ENCODE measurements at regions not wholly inside any gene's neighbourhood (a gene's known extent, or its start where the extent isn't known, plus 50 kb on each side); places are given as distances from the start of the nearest gene placed in this dataset.

DNA sequence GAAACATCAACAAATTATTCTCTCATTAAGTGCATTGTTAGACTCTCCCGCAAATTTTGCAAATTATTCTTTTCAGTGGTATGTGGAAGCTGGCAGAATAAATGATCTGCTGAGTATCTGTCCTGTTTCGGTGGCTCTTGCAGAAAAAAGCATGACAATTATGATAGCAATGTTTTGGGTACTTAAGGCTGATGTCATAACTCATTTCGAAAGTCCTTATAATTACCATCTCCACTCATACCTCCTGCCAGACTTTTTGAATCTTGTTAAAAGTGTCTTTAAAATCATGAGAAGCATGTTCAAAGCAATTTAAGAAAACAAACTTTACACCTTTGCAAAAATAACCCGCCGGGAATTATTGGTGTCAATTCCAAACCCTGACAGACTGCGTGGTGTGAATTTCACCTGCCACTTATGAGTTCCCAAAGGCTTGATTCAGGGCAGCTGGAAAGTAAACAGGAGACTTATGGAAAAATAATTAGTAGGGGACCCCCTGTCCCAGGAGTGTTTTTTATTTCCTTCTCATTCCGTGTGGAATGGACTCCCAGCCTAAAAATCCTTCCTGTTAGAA, 87.6 kb upstream of the E2F3 start:
- Mint-ChIP-seq H3K4me1 (no peaks in the 10 kb centered on the region), H3K27ac (no peak overlapping the region), H3K27me3 (ENCODE audit: low read depth) (no peaks in the 10 kb centered on the region), H3K4me3 (no peak overlapping the region), H3K36me3 (peaks cover 3% of the 10 kb centered on the region; the same call in 1 of the 2 replicates), H3K9me3 (peaks cover 10% of the 10 kb centered on the region)
- no peak for DNase-seq (ENCODE audit: low spot score)
- ChIA-PET CTCF (interaction anchor here (0.9 kb wide), 1 partner anchor 187 kb away, joined by 3 read pairs; no protein-coding TSS in a partner anchor), POLR2A (no interaction called here)
- no peak for ATAC-seq
- TF ChIP-seq, protein P1, sequence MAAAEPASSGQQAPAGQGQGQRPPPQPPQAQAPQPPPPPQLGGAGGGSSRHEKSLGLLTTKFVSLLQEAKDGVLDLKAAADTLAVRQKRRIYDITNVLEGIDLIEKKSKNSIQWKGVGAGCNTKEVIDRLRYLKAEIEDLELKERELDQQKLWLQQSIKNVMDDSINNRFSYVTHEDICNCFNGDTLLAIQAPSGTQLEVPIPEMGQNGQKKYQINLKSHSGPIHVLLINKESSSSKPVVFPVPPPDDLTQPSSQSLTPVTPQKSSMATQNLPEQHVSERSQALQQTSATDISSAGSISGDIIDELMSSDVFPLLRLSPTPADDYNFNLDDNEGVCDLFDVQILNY (CRISPR knock-in tag; IDR thresholded peaks at IDR 0.05) = no peak
- TF ChIP-seq GTF2I (CRISPR knock-in tag; conservative IDR thresholded peaks at IDR 0.05) = no peak
- TF ChIP-seq, protein P2, sequence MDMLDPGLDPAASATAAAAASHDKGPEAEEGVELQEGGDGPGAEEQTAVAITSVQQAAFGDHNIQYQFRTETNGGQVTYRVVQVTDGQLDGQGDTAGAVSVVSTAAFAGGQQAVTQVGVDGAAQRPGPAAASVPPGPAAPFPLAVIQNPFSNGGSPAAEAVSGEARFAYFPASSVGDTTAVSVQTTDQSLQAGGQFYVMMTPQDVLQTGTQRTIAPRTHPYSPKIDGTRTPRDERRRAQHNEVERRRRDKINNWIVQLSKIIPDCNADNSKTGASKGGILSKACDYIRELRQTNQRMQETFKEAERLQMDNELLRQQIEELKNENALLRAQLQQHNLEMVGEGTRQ (CRISPR knock-in tag; IDR thresholded peaks at IDR 0.05) = no peak
- no peak for TF ChIP-seq ZNF263 (CRISPR knock-in tag; IDR thresholded peaks at IDR 0.05; ENCODE audit: low read depth)
- TF ChIP-seq, protein P3, sequence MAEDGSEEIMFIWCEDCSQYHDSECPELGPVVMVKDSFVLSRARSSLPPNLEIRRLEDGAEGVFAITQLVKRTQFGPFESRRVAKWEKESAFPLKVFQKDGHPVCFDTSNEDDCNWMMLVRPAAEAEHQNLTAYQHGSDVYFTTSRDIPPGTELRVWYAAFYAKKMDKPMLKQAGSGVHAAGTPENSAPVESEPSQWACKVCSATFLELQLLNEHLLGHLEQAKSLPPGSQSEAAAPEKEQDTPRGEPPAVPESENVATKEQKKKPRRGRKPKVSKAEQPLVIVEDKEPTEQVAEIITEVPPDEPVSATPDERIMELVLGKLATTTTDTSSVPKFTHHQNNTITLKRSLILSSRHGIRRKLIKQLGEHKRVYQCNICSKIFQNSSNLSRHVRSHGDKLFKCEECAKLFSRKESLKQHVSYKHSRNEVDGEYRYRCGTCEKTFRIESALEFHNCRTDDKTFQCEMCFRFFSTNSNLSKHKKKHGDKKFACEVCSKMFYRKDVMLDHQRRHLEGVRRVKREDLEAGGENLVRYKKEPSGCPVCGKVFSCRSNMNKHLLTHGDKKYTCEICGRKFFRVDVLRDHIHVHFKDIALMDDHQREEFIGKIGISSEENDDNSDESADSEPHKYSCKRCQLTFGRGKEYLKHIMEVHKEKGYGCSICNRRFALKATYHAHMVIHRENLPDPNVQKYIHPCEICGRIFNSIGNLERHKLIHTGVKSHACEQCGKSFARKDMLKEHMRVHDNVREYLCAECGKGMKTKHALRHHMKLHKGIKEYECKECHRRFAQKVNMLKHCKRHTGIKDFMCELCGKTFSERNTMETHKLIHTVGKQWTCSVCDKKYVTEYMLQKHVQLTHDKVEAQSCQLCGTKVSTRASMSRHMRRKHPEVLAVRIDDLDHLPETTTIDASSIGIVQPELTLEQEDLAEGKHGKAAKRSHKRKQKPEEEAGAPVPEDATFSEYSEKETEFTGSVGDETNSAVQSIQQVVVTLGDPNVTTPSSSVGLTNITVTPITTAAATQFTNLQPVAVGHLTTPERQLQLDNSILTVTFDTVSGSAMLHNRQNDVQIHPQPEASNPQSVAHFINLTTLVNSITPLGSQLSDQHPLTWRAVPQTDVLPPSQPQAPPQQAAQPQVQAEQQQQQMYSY (CRISPR knock-in tag; IDR thresholded peaks at IDR 0.05) = no peak

DNA sequence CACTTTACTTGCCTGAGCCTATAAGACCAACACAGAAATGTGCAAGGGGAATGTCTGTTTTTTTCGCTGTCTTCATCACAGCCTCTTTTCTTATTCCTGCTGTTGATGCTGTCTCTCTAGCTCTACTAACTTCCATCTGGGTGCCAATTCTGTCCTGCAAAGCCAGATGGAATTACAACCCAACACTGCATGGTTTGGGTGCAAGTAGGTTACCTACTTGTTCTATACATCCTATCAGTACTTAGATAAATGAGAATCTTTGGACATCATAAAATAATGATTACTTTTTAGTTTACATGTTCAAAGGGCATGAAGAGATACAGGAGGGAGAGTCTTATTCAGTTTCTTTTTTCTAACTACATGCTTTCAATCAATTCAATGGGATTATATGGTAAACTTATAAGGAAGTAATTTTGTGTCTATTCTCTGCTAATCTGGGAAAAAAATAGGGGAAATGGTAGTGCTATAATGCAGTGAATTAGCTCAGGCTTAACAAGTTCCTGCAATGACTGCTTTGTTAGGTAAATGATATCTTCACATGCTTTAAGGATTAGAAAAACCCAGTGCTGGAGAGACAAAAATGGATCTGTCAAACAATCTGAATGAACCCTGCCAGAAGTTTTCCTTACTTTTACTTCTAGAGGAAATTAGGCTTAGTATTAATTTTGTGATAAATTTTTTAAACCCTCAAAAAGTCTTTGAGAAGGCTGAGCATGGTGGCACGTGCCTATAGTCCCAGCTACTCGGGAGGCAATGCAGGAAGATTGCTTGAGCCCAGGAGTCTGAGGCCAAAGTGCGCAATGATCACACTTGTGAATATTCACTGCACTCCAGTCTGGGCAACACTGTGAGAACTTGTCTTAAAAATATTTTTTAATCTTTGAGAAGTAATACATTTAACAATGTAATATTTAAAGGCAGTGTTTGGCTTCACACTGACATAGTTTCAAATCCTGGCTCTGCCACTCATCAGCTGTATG, 86.5 kb upstream of the E2F3 start:
- POLR2A ChIA-PET = no interaction called here
- TF ChIP-seq ETV6 (CRISPR knock-in tag; IDR thresholded peaks at IDR 0.05) = no peak
- TF ChIP-seq ELF4 (CRISPR knock-in tag; IDR thresholded peaks at IDR 0.05; ENCODE audit: low read depth) = no peak
- TF ChIP-seq, protein P4, sequence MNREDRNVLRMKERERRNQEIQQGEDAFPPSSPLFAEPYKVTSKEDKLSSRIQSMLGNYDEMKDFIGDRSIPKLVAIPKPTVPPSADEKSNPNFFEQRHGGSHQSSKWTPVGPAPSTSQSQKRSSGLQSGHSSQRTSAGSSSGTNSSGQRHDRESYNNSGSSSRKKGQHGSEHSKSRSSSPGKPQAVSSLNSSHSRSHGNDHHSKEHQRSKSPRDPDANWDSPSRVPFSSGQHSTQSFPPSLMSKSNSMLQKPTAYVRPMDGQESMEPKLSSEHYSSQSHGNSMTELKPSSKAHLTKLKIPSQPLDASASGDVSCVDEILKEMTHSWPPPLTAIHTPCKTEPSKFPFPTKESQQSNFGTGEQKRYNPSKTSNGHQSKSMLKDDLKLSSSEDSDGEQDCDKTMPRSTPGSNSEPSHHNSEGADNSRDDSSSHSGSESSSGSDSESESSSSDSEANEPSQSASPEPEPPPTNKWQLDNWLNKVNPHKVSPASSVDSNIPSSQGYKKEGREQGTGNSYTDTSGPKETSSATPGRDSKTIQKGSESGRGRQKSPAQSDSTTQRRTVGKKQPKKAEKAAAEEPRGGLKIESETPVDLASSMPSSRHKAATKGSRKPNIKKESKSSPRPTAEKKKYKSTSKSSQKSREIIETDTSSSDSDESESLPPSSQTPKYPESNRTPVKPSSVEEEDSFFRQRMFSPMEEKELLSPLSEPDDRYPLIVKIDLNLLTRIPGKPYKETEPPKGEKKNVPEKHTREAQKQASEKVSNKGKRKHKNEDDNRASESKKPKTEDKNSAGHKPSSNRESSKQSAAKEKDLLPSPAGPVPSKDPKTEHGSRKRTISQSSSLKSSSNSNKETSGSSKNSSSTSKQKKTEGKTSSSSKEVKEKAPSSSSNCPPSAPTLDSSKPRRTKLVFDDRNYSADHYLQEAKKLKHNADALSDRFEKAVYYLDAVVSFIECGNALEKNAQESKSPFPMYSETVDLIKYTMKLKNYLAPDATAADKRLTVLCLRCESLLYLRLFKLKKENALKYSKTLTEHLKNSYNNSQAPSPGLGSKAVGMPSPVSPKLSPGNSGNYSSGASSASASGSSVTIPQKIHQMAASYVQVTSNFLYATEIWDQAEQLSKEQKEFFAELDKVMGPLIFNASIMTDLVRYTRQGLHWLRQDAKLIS (CRISPR knock-in tag; IDR thresholded peaks at IDR 0.05; ENCODE audit: borderline replicate concordance) = no peak
- Mint-ChIP-seq H3K4me3 (no peak overlapping the region), H3K4me1 (no peaks in the 10 kb centered on the region), H3K27me3 (ENCODE audit: low read depth) (no peaks in the 10 kb centered on the region), H3K36me3 (peaks cover 3% of the 10 kb centered on the region; the same call in 1 of the 2 replicates), H3K9me3 (peaks cover 16% of the 10 kb centered on the region), H3K27ac (no peak overlapping the region)
- DNase-seq (ENCODE audit: low spot score) (no peak), ATAC-seq (no peak)
- CTCF ChIA-PET = interaction anchor here (0.9 kb wide), 1 partner anchor 188 kb away, joined by 3 read pairs; no protein-coding TSS in a partner anchor

DNA sequence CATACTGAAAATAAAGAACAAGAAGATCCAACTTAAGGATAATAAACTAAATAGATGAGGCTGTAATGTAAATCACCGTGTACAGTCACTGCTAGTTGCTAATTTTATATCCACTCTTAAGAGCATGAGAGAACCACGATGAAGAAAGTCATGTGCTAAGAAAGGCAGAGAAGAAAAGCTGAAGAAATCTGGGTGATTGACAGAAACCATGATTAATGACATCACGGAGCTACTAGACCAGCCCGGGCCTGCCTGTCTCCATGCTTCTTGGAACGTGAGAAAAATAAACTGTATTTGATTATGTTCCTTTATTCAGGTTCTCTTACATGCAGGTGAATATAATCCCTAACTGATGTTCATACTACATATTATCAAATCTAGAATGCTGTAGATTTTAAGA, 84.2 kb upstream of the E2F3 start:
- Mint-ChIP-seq H3K27me3 (ENCODE audit: low read depth) (no peaks in the 10 kb centered on the region), H3K9me3 (peaks cover 23% of the 10 kb centered on the region), H3K4me1 (no peaks in the 10 kb centered on the region), H3K36me3 (peaks cover 6% of the 10 kb centered on the region; the same call in 1 of the 2 replicates), H3K27ac (no peak overlapping the region), H3K4me3 (no peak overlapping the region)
- POLR2A ChIA-PET = no interaction called here
- CTCF ChIA-PET = no interaction called here
- ATAC-seq (no peak), DNase-seq (ENCODE audit: low spot score) (no peak)
- no peak for TF ChIP-seq TEAD4 (CRISPR knock-in tag; IDR thresholded peaks at IDR 0.05)
- TF ChIP-seq JAZF1 (CRISPR knock-in tag; IDR thresholded peaks at IDR 0.05) = no peak
- TF ChIP-seq, protein P5, sequence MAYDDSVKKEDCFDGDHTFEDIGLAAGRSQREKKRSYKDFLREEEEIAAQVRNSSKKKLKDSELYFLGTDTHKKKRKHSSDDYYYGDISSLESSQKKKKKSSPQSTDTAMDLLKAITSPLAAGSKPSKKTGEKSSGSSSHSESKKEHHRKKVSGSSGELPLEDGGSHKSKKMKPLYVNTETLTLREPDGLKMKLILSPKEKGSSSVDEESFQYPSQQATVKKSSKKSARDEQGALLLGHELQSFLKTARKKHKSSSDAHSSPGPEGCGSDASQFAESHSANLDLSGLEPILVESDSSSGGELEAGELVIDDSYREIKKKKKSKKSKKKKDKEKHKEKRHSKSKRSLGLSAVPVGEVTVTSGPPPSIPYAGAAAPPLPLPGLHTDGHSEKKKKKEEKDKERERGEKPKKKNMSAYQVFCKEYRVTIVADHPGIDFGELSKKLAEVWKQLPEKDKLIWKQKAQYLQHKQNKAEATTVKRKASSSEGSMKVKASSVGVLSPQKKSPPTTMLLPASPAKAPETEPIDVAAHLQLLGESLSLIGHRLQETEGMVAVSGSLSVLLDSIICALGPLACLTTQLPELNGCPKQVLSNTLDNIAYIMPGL (CRISPR knock-in tag; IDR thresholded peaks at IDR 0.05) = no peak
- TF ChIP-seq ZNF219 (CRISPR knock-in tag; IDR thresholded peaks at IDR 0.05; ENCODE audit: borderline replicate concordance) = no peak
- TF ChIP-seq, protein P6, sequence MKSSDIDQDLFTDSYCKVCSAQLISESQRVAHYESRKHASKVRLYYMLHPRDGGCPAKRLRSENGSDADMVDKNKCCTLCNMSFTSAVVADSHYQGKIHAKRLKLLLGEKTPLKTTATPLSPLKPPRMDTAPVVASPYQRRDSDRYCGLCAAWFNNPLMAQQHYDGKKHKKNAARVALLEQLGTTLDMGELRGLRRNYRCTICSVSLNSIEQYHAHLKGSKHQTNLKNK (CRISPR knock-in tag; IDR thresholded peaks at IDR 0.05) = no peak
- TF ChIP-seq MXD4 (CRISPR knock-in tag; IDR thresholded peaks at IDR 0.05; ENCODE audit: borderline replicate concordance) = no peak
- TF ChIP-seq, protein P7, sequence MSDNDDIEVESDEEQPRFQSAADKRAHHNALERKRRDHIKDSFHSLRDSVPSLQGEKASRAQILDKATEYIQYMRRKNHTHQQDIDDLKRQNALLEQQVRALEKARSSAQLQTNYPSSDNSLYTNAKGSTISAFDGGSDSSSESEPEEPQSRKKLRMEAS (CRISPR knock-in tag; IDR thresholded peaks at IDR 0.05) = no peak
- TF ChIP-seq ZBTB21 (CRISPR knock-in tag; IDR thresholded peaks at IDR 0.05; ENCODE audit: borderline replicate concordance) = no peak
- TF ChIP-seq ZNF416 (CRISPR knock-in tag; IDR thresholded peaks at IDR 0.05) = no peak
- no peak for TF ChIP-seq ZNF263 (CRISPR knock-in tag; IDR thresholded peaks at IDR 0.05; ENCODE audit: low read depth)
- no peak for TF ChIP-seq NR3C1 (CRISPR knock-in tag; conservative IDR thresholded peaks at IDR 0.05; ENCODE audit: low read depth)

All from WTC11 (cell line).